ENCODE measurements at regions not wholly inside any gene's neighbourhood (a gene's known extent, or its start where the extent isn't known, plus 50 kb on each side); places are given as distances from the start of the nearest gene placed in this dataset.

DNA sequence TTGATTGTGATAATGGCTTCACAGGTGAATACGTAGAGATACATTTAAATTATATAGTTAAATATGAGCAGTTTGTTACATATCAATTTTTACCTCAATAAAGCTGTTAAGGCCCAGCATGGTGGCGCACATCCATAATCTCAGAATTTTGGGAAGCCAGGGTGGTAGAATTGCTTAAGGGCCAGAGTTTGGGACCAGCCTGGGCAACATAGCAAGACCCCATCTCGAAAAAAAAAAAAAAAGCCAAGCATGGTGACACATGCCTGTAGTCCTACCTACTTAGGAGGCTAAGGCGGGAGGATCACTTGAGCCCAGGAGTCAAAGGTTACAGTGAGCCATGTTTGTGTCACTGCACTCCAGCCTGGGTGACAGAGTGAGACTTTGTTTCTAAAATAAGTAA lies 138.7 kb upstream of the TMEM161B start:
- DNase-seq, result no peak
- 92 to 96% methylated on average over 4 of the region's 4 CpGs for WGBS, 2 donors
- no peak overlapping the region for H3K27ac ChIP-seq
- no peaks in the 10 kb centered on the region for H3K27me3 ChIP-seq
- H3K4me3 ChIP-seq (replicated peaks in 1 of 3), result no peak overlapping the region
- no peaks in the 10 kb centered on the region for H3K36me3 ChIP-seq
- intact Hi-C loops (cut with DNase I), result no loop called here
- peaks cover 0 to 8% of the 10 kb centered on the region in 2 donors for H3K4me1 ChIP-seq
- TF ChIP-seq POLR2A (IDR thresholded peaks at IDR 0.05), result no peak
- TF ChIP-seq, protein P1, sequence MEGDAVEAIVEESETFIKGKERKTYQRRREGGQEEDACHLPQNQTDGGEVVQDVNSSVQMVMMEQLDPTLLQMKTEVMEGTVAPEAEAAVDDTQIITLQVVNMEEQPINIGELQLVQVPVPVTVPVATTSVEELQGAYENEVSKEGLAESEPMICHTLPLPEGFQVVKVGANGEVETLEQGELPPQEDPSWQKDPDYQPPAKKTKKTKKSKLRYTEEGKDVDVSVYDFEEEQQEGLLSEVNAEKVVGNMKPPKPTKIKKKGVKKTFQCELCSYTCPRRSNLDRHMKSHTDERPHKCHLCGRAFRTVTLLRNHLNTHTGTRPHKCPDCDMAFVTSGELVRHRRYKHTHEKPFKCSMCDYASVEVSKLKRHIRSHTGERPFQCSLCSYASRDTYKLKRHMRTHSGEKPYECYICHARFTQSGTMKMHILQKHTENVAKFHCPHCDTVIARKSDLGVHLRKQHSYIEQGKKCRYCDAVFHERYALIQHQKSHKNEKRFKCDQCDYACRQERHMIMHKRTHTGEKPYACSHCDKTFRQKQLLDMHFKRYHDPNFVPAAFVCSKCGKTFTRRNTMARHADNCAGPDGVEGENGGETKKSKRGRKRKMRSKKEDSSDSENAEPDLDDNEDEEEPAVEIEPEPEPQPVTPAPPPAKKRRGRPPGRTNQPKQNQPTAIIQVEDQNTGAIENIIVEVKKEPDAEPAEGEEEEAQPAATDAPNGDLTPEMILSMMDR (IDR thresholded peaks at IDR 0.05), result no peak
- no peaks in the 10 kb centered on the region for H3K9me3 ChIP-seq

GRCh38 chr5:88405783-88406182 lies 137.1 kb upstream of the TMEM161B start:
- TF ChIP-seq, protein P1 (IDR thresholded peaks at IDR 0.05), result no peak
- TF ChIP-seq POLR2A (IDR thresholded peaks at IDR 0.05), result no peak
- Histone ChIP-seq H3K36me3 (no peaks in the 10 kb centered on the region), H3K4me3 (replicated peaks in 1 of 3) (no peak overlapping the region), H3K4me1 (peaks cover 0 to 8% of the 10 kb centered on the region in 2 donors), H3K27me3 (no peaks in the 10 kb centered on the region), H3K27ac (no peak overlapping the region), H3K9me3 (no peaks in the 10 kb centered on the region)
- 80 to 85% methylated on average over 3 of the region's 3 CpGs for WGBS, 2 donors
- DNase-seq, result no peak
- intact Hi-C loops (cut with DNase I), result no loop called here

GRCh38 chr5:88404405-88404804 lies 135.8 kb upstream of the TMEM161B start:
- no peak for DNase-seq
- Histone ChIP-seq H3K27ac (no peak overlapping the region), H3K27me3 (no peaks in the 10 kb centered on the region), H3K4me1 (peaks cover 0 to 7% of the 10 kb centered on the region in 2 donors), H3K9me3 (no peaks in the 10 kb centered on the region), H3K36me3 (no peaks in the 10 kb centered on the region), H3K4me3 (replicated peaks in 1 of 3) (no peak overlapping the region)
- intact Hi-C loops (cut with DNase I), result no loop called here
- TF ChIP-seq POLR2A (IDR thresholded peaks at IDR 0.05), result no peak
- TF ChIP-seq, protein P1 (IDR thresholded peaks at IDR 0.05), result no peak
- 88 to 96% methylated on average over 2 of the region's 2 CpGs for WGBS, 2 donors

GRCh38 chr5:88401686-88402085 lies 133.0 kb upstream of the TMEM161B start:
- H3K27ac ChIP-seq, result no peak overlapping the region
- intact Hi-C loops (cut with DNase I), result no loop called here
- no peak overlapping the region for H3K4me3 ChIP-seq (replicated peaks in 1 of 3)
- H3K4me1 ChIP-seq, result peaks cover 5 to 12% of the 10 kb centered on the region in 2 donors
- no peaks in the 10 kb centered on the region for H3K27me3 ChIP-seq
- DNase-seq, result no peak
- no peaks in the 10 kb centered on the region for H3K36me3 ChIP-seq
- WGBS, 2 donors, result 66 to 69% methylated on average over 4 of the region's 4 CpGs
- H3K9me3 ChIP-seq, result no peaks in the 10 kb centered on the region
- TF ChIP-seq, protein P1 (IDR thresholded peaks at IDR 0.05), result no peak
- no peak for TF ChIP-seq POLR2A (IDR thresholded peaks at IDR 0.05)

DNA sequence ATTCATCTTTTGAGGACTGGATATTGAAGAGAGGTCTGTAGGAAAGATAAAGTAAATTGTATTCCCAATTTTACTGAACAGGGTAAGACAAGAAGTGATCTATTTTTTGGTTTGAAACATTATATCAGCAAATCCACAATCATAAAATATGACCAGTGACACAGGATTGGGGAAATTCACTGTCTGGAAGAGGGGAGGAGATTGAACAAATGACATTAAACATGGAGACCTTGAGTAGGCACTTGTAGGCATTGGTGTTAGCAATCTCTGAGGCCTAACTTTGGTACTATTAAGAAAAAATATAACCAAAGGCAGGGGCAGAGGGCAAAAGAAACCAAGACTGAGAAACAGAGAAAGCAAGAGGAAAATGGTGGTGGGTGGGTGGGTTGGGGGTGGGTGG lies 132.6 kb upstream of the TMEM161B start:
- Histone ChIP-seq H3K36me3 (no peaks in the 10 kb centered on the region), H3K4me3 (replicated peaks in 1 of 3) (no peak overlapping the region), H3K27ac (no peak overlapping the region), H3K9me3 (no peaks in the 10 kb centered on the region), H3K4me1 (peaks cover 5 to 14% of the 10 kb centered on the region in 2 donors), H3K27me3 (no peaks in the 10 kb centered on the region)
- TF ChIP-seq, protein P1 (IDR thresholded peaks at IDR 0.05), result no peak
- TF ChIP-seq POLR2A (IDR thresholded peaks at IDR 0.05), result no peak
- intact Hi-C loops (cut with DNase I), result no loop called here
- no peak for DNase-seq

All from thyroid gland (tissue), 4 donors.